Panc1 (cell line): ENCODE measurements at regions not wholly inside any gene's neighbourhood (a gene's known extent, or its start where the extent isn't known, plus 50 kb on each side); places are given as distances from the start of the nearest gene placed in this dataset.

Experiments used
- ATAC-seq: fragments of 200-7000 bp; cut with Tn5 transposase; 2 replicates; pipeline ENCODE4 v1.9.1; 2020; ENCODE audit warnings: mild to moderate bottlenecking, moderate library complexity
- BruUV-seq: library from RNA; stranded (reverse); fragments of 400-500 nt; replicated peaks from 2 replicates; lab custom pipeline; 2021; lab: Mats Ljungman, UMichigan
- CTCF ChIA-PET: fragments of 300-600 bp; sonication (Branson Sonifier 250); formaldehyde crosslinking; loops from one replicate; lab custom pipeline; 2022; ENCODE audit warnings: antibody characterized with exemption; lab: Charles Lee
- POLR2A ChIA-PET: fragments of 300-600 bp; sonication (Branson Sonifier 250); formaldehyde crosslinking; loops from one replicate; lab custom pipeline; 2022; ENCODE audit warnings: antibody characterized with exemption; lab: Charles Lee
- DNase-seq: peaks from one replicate; pipeline ENCODE4 v3.0.0-alpha.2; 2010; ENCODE audit warnings: low read depth, low spot score
- H3K27ac ChIP-seq: 2 replicates; pipeline ENCODE4 v1.5.1; 2011; ENCODE audit warnings: mild to moderate bottlenecking, low read length, inconsistent platforms
- H3K27me3 ChIP-seq: fragments of 200-500 bp; sonication (Bioruptor generic); 2 replicates; pipeline ENCODE4 v1.6.0; 2014; ENCODE audit warnings: low read length, inconsistent platforms; ENCODE audit not compliant: control insufficient read depth, insufficient read depth
- H3K36me3 ChIP-seq: fragments of 200-500 bp; sonication (Bioruptor generic); 2 replicates; pipeline ENCODE4 v1.5.1; 2014; ENCODE audit warnings: inconsistent platforms, mild to moderate bottlenecking, low read length, moderate library complexity; ENCODE audit not compliant: control insufficient read depth, insufficient read depth
- H3K4me1 ChIP-seq: 2 replicates; pipeline ENCODE4 v1.5.1; 2011; ENCODE audit warnings: inconsistent platforms, mild to moderate bottlenecking, low read length, moderate library complexity; ENCODE audit not compliant: control insufficient read depth, insufficient read depth
- H3K4me3 ChIP-seq, 2 experiments: 2 replicates each; pipeline ENCODE4 v1.5.1; 2011 to 2012; ENCODE audit warnings: low read depth in 2 of 2, low read length in 2 of 2, mild to moderate bottlenecking in 2 of 2, inconsistent platforms in 1 of 2, moderate library complexity in 1 of 2
- H3K9me3 ChIP-seq: fragments of 200-500 bp; sonication (Bioruptor generic); 2 replicates; pipeline ENCODE4 v1.5.1; 2014; ENCODE audit warnings: low read depth, mild to moderate bottlenecking, inconsistent platforms, low read length, moderate library complexity; ENCODE audit not compliant: control insufficient read depth, insufficient read depth
- POLR2AphosphoS5 ChIP-seq: IDR thresholded peaks from 2 replicates; pipeline ENCODE4 v1.6.1; 2012; ENCODE audit warnings: mild to moderate bottlenecking, low read depth, low read length, moderate library complexity
- SIN3A ChIP-seq: IDR thresholded peaks from 2 replicates; pipeline ENCODE4 v1.6.1; 2012; ENCODE audit warnings: low read depth, mild to moderate bottlenecking, low read length, moderate library complexity, borderline replicate concordance; ENCODE audit not compliant: insufficient read depth
- TCF7L2 ChIP-seq: IDR thresholded peaks from 2 replicates; pipeline ENCODE4 v1.6.1; 2011; ENCODE audit warnings: mild to moderate bottlenecking, low read depth, low read length, inconsistent platforms
- in situ Hi-C: cut with HindIII; loops from 2 replicates; pipeline ENCODE4 v1.10.0; 2016; ENCODE audit warnings: low sequenced_read_pairs, low pct_unique_long_range_greater_than_20kb
- intact Hi-C: fragments of 100-400 bp; cut with micrococcal nuclease; formaldehyde crosslinking; loops from one replicate; pipeline ENCODE4 v1.10.0; 2022; ENCODE audit not compliant: unreplicated experiment
- TF ChIP-seq, protein P1 (sequence below): fragments of 450-650 bp; IDR thresholded peaks from 2 replicates; pipeline ENCODE4 v1.5.1; 2017; ENCODE audit warnings: mild to moderate bottlenecking
- TF ChIP-seq, protein P2 (sequence below), 2 experiments: IDR thresholded peaks; 2 replicates each; pipeline ENCODE4 v1.6.1; 2011 to 2012; ENCODE audit warnings: low read depth in 2 of 2, control low read depth in 1 of 2, low read length in 1 of 2, mild to moderate bottlenecking in 1 of 2, moderate library complexity in 1 of 2; ENCODE audit not compliant: insufficient read depth in 1 of 2

DNA sequence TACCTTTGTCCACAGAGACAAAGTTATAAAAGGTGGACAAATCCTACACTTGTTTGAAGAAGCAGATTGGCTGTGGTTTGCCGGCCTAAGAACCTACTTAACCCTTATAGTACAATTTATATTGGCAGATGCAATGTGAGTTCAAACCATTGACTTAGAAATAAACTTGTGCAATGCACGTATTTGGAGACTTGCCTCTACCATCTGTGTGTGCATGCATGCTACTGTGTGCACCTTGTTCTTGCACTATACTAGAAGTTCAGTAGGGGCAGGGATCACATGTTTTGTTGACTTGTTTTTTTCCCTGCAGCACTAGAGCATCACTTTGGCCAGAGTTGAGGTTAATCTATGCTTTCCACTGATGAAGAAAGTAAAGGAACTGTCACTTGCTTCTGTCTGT is 163.1 kb upstream of the SERP2 start:
- no TSS peak for BruUV-seq
- no peaks in the 10 kb centered on the region for H3K27me3 ChIP-seq
- no peak overlapping the region for H3K27ac ChIP-seq
- no peaks in the 10 kb centered on the region for H3K4me1 ChIP-seq
- no peak for ATAC-seq
- no peaks in the 10 kb centered on the region for H3K36me3 ChIP-seq
- in situ Hi-C loops (no loop called here), intact Hi-C loops (no loop called here)
- ChIA-PET POLR2A (no interaction called here), CTCF (no interaction called here)
- H3K4me3 ChIP-seq, result no peak overlapping the region
- no peak for DNase-seq
- no peaks in the 10 kb centered on the region for H3K9me3 ChIP-seq
- no peak for TF ChIP-seq SIN3A
- no peak for TF ChIP-seq TCF7L2
- TF ChIP-seq, protein P1, sequence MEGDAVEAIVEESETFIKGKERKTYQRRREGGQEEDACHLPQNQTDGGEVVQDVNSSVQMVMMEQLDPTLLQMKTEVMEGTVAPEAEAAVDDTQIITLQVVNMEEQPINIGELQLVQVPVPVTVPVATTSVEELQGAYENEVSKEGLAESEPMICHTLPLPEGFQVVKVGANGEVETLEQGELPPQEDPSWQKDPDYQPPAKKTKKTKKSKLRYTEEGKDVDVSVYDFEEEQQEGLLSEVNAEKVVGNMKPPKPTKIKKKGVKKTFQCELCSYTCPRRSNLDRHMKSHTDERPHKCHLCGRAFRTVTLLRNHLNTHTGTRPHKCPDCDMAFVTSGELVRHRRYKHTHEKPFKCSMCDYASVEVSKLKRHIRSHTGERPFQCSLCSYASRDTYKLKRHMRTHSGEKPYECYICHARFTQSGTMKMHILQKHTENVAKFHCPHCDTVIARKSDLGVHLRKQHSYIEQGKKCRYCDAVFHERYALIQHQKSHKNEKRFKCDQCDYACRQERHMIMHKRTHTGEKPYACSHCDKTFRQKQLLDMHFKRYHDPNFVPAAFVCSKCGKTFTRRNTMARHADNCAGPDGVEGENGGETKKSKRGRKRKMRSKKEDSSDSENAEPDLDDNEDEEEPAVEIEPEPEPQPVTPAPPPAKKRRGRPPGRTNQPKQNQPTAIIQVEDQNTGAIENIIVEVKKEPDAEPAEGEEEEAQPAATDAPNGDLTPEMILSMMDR, result no peak
- no peak for TF ChIP-seq POLR2AphosphoS5
- TF ChIP-seq, protein P2, sequence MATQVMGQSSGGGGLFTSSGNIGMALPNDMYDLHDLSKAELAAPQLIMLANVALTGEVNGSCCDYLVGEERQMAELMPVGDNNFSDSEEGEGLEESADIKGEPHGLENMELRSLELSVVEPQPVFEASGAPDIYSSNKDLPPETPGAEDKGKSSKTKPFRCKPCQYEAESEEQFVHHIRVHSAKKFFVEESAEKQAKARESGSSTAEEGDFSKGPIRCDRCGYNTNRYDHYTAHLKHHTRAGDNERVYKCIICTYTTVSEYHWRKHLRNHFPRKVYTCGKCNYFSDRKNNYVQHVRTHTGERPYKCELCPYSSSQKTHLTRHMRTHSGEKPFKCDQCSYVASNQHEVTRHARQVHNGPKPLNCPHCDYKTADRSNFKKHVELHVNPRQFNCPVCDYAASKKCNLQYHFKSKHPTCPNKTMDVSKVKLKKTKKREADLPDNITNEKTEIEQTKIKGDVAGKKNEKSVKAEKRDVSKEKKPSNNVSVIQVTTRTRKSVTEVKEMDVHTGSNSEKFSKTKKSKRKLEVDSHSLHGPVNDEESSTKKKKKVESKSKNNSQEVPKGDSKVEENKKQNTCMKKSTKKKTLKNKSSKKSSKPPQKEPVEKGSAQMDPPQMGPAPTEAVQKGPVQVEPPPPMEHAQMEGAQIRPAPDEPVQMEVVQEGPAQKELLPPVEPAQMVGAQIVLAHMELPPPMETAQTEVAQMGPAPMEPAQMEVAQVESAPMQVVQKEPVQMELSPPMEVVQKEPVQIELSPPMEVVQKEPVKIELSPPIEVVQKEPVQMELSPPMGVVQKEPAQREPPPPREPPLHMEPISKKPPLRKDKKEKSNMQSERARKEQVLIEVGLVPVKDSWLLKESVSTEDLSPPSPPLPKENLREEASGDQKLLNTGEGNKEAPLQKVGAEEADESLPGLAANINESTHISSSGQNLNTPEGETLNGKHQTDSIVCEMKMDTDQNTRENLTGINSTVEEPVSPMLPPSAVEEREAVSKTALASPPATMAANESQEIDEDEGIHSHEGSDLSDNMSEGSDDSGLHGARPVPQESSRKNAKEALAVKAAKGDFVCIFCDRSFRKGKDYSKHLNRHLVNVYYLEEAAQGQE (IDR thresholded peaks at IDR 0.05; ENCODE audit: insufficient read depth in 1 of 2, low read depth in 2 of 2, low read length in 1 of 2), result no peak

DNA sequence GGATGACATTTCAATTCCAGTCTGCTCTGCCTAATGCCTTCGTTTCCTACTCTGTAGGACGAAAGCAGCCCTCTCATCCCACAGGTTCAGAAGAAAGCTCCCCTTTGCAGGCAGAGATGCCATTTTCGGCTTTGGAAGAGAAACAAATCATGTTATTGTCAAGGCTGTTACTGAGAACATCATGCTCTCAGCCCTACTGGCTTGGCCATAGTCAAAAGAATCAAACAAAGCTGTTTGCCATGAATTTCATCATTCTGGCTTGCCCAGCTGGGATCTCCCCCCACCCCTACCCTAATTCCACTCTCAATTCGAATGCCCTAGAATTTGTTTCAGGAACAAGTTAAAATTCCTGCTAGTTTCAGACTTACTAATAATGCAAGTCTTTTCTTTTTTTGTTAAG is 162.3 kb upstream of the SERP2 start:
- ChIA-PET POLR2A (no interaction called here), CTCF (no interaction called here)
- Histone ChIP-seq H3K9me3 (no peaks in the 10 kb centered on the region), H3K36me3 (no peaks in the 10 kb centered on the region), H3K27ac (no peak overlapping the region), H3K4me3 (no peak overlapping the region), H3K4me1 (no peaks in the 10 kb centered on the region), H3K27me3 (no peaks in the 10 kb centered on the region)
- DNase-seq (no peak), ATAC-seq (no peak)
- in situ Hi-C loops, result no loop called here
- no peak for TF ChIP-seq POLR2AphosphoS5
- TF ChIP-seq TCF7L2, result no peak
- TF ChIP-seq, protein P1, result no peak
- TF ChIP-seq, protein P2 (IDR thresholded peaks at IDR 0.05; ENCODE audit: insufficient read depth in 1 of 2, low read depth in 2 of 2, low read length in 1 of 2), result no peak
- no peak for TF ChIP-seq SIN3A
- no TSS peak for BruUV-seq
- intact Hi-C loops, result no loop called here
